Colonic mucosa (tissue), 4 donors: ENCODE measurements at regions not wholly inside any gene's neighbourhood (a gene's known extent, or its start where the extent isn't known, plus 50 kb on each side); places are given as distances from the start of the nearest gene placed in this dataset.

ENCODE experiments used
- DNase-seq: peaks from one replicate; pipeline ENCODE4 v3.0.0-alpha.2; 2020
- H3K27ac ChIP-seq: fragments of 200-600 bp; one replicate; pipeline ENCODE4 v1.8.0; 2021
- H3K27me3 ChIP-seq: fragments of 200-600 bp; one replicate; pipeline ENCODE4 v1.8.0; 2021
- H3K36me3 ChIP-seq: fragments of 200-600 bp; one replicate; pipeline ENCODE4 v1.8.0; 2021
- H3K4me1 ChIP-seq: fragments of 200-600 bp; one replicate; pipeline ENCODE4 v1.8.0; 2021; ENCODE audit warnings: mild to moderate bottlenecking
- H3K4me3 ChIP-seq: fragments of 200-600 bp; one replicate; pipeline ENCODE4 v1.8.0; 2021
- H3K9ac ChIP-seq, 2 donors: one replicate each; pipeline ENCODE4 v1.7.0; 2013; ENCODE audit warnings: control low read depth in 2 of 2, low read depth in 2 of 2, low read length in 2 of 2
- H3K9me3 ChIP-seq: fragments of 200-600 bp; one replicate; pipeline ENCODE4 v1.8.0; 2021
- CTCF ChIP-seq: fragments of 200-600 bp; IDR thresholded peaks from one replicate; pipeline ENCODE4 v1.8.0; 2022; ENCODE audit warnings: antibody characterized with exemption, mild to moderate bottlenecking
- intact Hi-C: fragments of 100-400 bp; cut with DNase I; formaldehyde crosslinking; loops from one replicate; pipeline ENCODE4 v1.14.1; 2022
- donor health status: healthy.
- donor health status: DM: no; HTN: no; CAD: no.
- donor health status: DM: no; HTN: no; CAD: no.

- Histone ChIP-seq H3K36me3 (no peaks in the 10 kb centered on the region), H3K9me3 (no peaks in the 10 kb centered on the region), H3K9ac (no peak overlapping the region), H3K4me1 (no peaks in the 10 kb centered on the region), H3K27ac (no peak overlapping the region), H3K27me3 (no peaks in the 10 kb centered on the region), H3K4me3 (no peak overlapping the region)
- no peak for TF ChIP-seq CTCF
- DNase-seq: no peak
- intact Hi-C loops: no loop called here
These were observed 394.8 kb downstream of the DHX35 start for GRCh38 chr20:39356908-39357307.

- H3K9me3 ChIP-seq: no peaks in the 10 kb centered on the region
- no peaks in the 10 kb centered on the region for H3K36me3 ChIP-seq
- H3K27me3 ChIP-seq: no peaks in the 10 kb centered on the region
- H3K27ac ChIP-seq: no peak overlapping the region
- H3K4me1 ChIP-seq: no peaks in the 10 kb centered on the region
- H3K4me3 ChIP-seq: no peak overlapping the region
- intact Hi-C loops: no loop called here
- TF ChIP-seq CTCF: no peak
- no peak for DNase-seq
- no peak overlapping the region for H3K9ac ChIP-seq
These were observed 387.1 kb downstream of the DHX35 start for GRCh38 chr20:39349240-39349639.

- Histone ChIP-seq H3K27ac (no peak overlapping the region), H3K36me3 (no peaks in the 10 kb centered on the region), H3K27me3 (no peaks in the 10 kb centered on the region), H3K9ac (no peak overlapping the region), H3K4me3 (no peak overlapping the region), H3K9me3 (no peaks in the 10 kb centered on the region), H3K4me1 (no peaks in the 10 kb centered on the region)
- DNase-seq: no peak
- intact Hi-C loops: no loop called here
- no peak for TF ChIP-seq CTCF
These were observed 385.5 kb downstream of the DHX35 start for GRCh38 chr20:39347626-39348025.

GRCh38 chr20:39342463-39342862, 380.3 kb downstream of the DHX35 start:
- intact Hi-C loops: no loop called here
- H3K27ac ChIP-seq: no peak overlapping the region
- no peaks in the 10 kb centered on the region for H3K9me3 ChIP-seq
- H3K4me1 ChIP-seq: no peaks in the 10 kb centered on the region
- no peak for DNase-seq
- TF ChIP-seq CTCF: no peak
- H3K36me3 ChIP-seq: no peaks in the 10 kb centered on the region
- no peak overlapping the region for H3K4me3 ChIP-seq
- H3K27me3 ChIP-seq: no peaks in the 10 kb centered on the region
- no peak overlapping the region for H3K9ac ChIP-seq

- no peaks in the 10 kb centered on the region for H3K9me3 ChIP-seq
- no peak overlapping the region for H3K27ac ChIP-seq
These were observed 376.6 kb downstream of the DHX35 start for GRCh38 chr20:39338469-39339376.

More at GRCh38 chr20:39338469-39339376, 376.6 kb downstream of the DHX35 start:
- no peaks in the 10 kb centered on the region for H3K4me1 ChIP-seq
- TF ChIP-seq CTCF: no peak
- intact Hi-C loops: no loop called here
- H3K9ac ChIP-seq: no peak overlapping the region
- no peak for DNase-seq
- no peak overlapping the region for H3K4me3 ChIP-seq
- no peaks in the 10 kb centered on the region for H3K27me3 ChIP-seq
- H3K36me3 ChIP-seq: no peaks in the 10 kb centered on the region
